Cardiac muscle cell (in vitro differentiated cells and primary cell): ENCODE measurements at regions not wholly inside any gene's neighbourhood (a gene's known extent, or its start where the extent isn't known, plus 50 kb on each side); places are given as distances from the start of the nearest gene placed in this dataset.

Source experiments
- DNase-seq, 2 donors: peaks; one replicate each; pipeline versions ENCODE4 v3.0.0 to v3.0.0-alpha.2; 2010 to 2017; ENCODE audit warnings: low read depth in 1 of 2, low spot score in 1 of 2
- H3K27ac ChIP-seq: fragments of 200-600 bp; sonication (generic); 2 replicates; pipeline ENCODE4 v1.5.1; 2016
- H3K27me3 ChIP-seq: fragments of 200-600 bp; sonication (generic); 2 replicates; pipeline ENCODE4 v1.6.0; 2016; ENCODE audit warnings: control low read depth
- H3K36me3 ChIP-seq: fragments of 200-600 bp; sonication (generic); 2 replicates; pipeline ENCODE4 v1.5.1; 2016; ENCODE audit warnings: control low read depth
- H3K4me1 ChIP-seq: fragments of 200-600 bp; sonication (generic); 2 replicates; pipeline ENCODE4 v1.8.1; 2017; ENCODE audit warnings: low read depth, mild to moderate bottlenecking, mixed run types
- H3K4me3 ChIP-seq: fragments of 200-600 bp; sonication (generic); 2 replicates; pipeline ENCODE4 v1.5.1; 2016; ENCODE audit warnings: mild to moderate bottlenecking
- H3K9me3 ChIP-seq: fragments of 200-600 bp; sonication (generic); 2 replicates; pipeline ENCODE4 v1.5.1; 2017; ENCODE audit warnings: low read depth, mild to moderate bottlenecking, control low read depth
- CTCF ChIP-seq: IDR thresholded peaks from 2 replicates; pipeline ENCODE4 v1.5.1; 2012; ENCODE audit warnings: low read depth, mild to moderate bottlenecking, low read length

DNA sequence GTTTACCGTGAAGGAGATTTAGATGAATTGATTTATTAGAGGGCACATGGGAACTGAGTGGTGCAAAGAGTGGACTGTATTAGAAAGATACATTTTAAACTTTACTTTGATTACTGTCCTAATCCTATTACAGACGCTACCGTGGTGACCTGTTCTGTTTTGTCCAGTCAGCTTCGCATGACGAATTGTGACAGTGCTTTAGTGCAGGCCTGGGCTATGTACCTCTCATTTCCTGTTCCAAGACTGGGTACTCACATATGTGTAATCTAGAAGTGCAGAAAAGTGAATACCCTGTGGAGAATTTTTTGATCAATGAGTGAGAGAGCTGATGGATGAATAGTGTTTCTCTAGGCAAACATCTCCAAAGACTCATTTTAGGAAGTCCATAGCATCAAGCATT lies 385.9 kb downstream of the ANXA1 start:
- no peaks in the 10 kb centered on the region for H3K9me3 ChIP-seq
- no peaks in the 10 kb centered on the region for H3K27me3 ChIP-seq
- no peak for DNase-seq
- H3K27ac ChIP-seq = no peak overlapping the region
- H3K36me3 ChIP-seq = no peaks in the 10 kb centered on the region
- no peaks in the 10 kb centered on the region for H3K4me1 ChIP-seq
- TF ChIP-seq CTCF = no peak
- H3K4me3 ChIP-seq = no peak overlapping the region

GRCh38 chr9:73539881-73540390 lies 388.3 kb downstream of the ANXA1 start:
- no peak for TF ChIP-seq CTCF
- H3K9me3 ChIP-seq = no peaks in the 10 kb centered on the region
- no peaks in the 10 kb centered on the region for H3K36me3 ChIP-seq
- DNase-seq = no peak
- no peaks in the 10 kb centered on the region for H3K4me1 ChIP-seq
- no peaks in the 10 kb centered on the region for H3K27me3 ChIP-seq
- H3K27ac ChIP-seq = no peak overlapping the region
- no peak overlapping the region for H3K4me3 ChIP-seq

DNA sequence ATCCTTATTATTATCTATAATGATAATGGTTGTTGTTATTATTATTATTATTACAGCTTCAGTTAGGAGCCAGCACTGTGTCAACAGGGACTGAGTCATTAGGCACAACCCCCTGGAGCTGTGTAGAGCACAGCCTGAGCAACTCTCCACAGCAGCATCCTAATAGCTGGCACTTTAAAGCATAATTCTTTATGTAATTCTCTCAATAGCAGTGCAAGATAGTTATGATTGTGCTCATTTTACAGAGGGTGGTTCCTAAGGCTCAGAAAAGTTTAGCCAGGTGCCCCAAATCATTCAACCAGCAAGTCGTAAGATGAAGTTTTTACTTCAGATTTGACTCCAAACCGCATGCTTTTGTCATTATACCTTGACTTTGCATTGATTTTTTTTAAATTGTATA lies 390.3 kb downstream of the ANXA1 start:
- Histone ChIP-seq H3K9me3 (no peaks in the 10 kb centered on the region), H3K4me3 (no peak overlapping the region), H3K4me1 (no peaks in the 10 kb centered on the region), H3K36me3 (no peaks in the 10 kb centered on the region), H3K27me3 (no peaks in the 10 kb centered on the region), H3K27ac (no peak overlapping the region)
- no peak for TF ChIP-seq CTCF
- DNase-seq = no peak

- no peaks in the 10 kb centered on the region for H3K27me3 ChIP-seq
- peaks cover 7% of the 10 kb centered on the region for H3K4me1 ChIP-seq
- H3K4me3 ChIP-seq = no peak overlapping the region
- no peaks in the 10 kb centered on the region for H3K9me3 ChIP-seq
- no peaks in the 10 kb centered on the region for H3K36me3 ChIP-seq
- no peak for TF ChIP-seq CTCF
- H3K27ac ChIP-seq = no peak overlapping the region
- DNase-seq = no peak
Measured at GRCh38 chr9:73543727-73544126, 392.1 kb downstream of the ANXA1 start.

DNA sequence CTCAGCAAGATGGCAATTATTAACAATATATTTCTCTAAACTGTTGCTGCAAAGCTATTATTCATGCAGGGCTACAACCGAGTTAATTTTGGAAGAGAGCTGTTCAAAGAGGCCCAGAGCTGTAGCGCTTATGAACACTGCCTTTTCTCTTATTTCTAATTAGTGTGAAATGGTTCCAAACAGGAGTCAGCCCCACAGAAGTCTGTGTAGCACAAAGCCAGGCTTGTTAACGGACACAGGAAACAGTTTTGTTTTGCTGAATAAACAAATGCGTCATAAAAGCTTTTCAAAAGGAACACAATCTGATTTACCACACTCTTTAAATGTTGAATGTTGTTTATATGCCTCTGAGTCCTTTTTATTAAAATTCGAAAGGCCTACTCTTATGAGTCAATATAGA lies 396.5 kb downstream of the ANXA1 start:
- Histone ChIP-seq H3K27ac (peak overlapping the region; percentile 53), H3K27me3 (no peaks in the 10 kb centered on the region), H3K4me1 (peaks cover 15% of the 10 kb centered on the region), H3K4me3 (no peak overlapping the region), H3K9me3 (no peaks in the 10 kb centered on the region), H3K36me3 (no peaks in the 10 kb centered on the region)
- no peak for TF ChIP-seq CTCF
- DNase-seq = peak in 1 of 2 donors; percentile 8

DNA sequence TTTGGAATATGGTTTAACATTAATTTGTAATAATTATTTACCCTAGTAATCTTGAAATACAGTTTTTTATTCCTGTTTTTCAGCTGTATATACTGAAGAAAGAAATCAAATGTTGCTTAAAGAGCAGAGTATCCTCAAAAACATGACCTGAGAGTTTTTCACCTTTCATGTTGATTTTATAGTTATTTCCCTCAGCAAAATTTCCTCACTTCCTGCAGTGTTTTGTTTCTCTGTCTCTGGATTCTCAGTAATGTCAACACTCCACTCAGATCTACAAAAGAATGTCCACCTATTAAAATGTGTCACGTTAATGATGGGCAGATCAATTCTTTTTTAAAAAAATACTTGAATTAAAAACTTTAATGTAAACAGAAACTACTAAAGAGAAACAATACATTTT lies 398.3 kb downstream of the ANXA1 start:
- Histone ChIP-seq H3K4me1 (peaks cover 15% of the 10 kb centered on the region), H3K27ac (no peak overlapping the region), H3K27me3 (no peaks in the 10 kb centered on the region), H3K9me3 (no peaks in the 10 kb centered on the region), H3K36me3 (no peaks in the 10 kb centered on the region), H3K4me3 (no peak overlapping the region)
- TF ChIP-seq CTCF = no peak
- no peak for DNase-seq
